ENCODE measurements at regions not wholly inside any gene's neighbourhood (a gene's known extent, or its start where the extent isn't known, plus 50 kb on each side); places are given as distances from the start of the nearest gene placed in this dataset.
"Not testable (repeated sequence)": the region's sequence is repeated elsewhere in the genome, so short reads cannot be mapped to it uniquely, and the experiment has no call there.

GRCh38 chr3:118801899-118802298, 232.7 kb downstream of the IGSF11 start:
- CTCF ChIA-PET: no interaction called here
- Mint-ChIP-seq H3K4me1 (no peaks in the 10 kb centered on the region), H3K4me3 (no peak overlapping the region), H3K27me3 (peaks cover 2 to 4% of the 10 kb centered on the region in 2 donors), H3K27ac (no peak overlapping the region), H3K9me3 (peaks cover 0 to 1% (median 0%) of the 10 kb centered on the region in 5 donors), H3K36me3 (no peaks in the 10 kb centered on the region)
- Histone ChIP-seq H3K36me3 (ENCODE audit: insufficient read depth, low read length) (no peaks in the 10 kb centered on the region), H3K4me3 (ENCODE audit: low read length) (no peak overlapping the region), H3K27me3 (ENCODE audit: insufficient read depth, low read length, poor library complexity, severe bottlenecking) (no peaks in the 10 kb centered on the region), H3K4me1 (ENCODE audit: insufficient read depth, low read length) (no peaks in the 10 kb centered on the region), H3K27ac (ENCODE audit: low read depth, low read length) (no peak overlapping the region), H3K9me3 (ENCODE audit: low read length) (no peaks in the 10 kb centered on the region)
- POLR2A ChIA-PET: no interaction called here
- no peak for DNase-seq

- POLR2A ChIA-PET: no interaction called here
- H3K4me3 ChIP-seq (ENCODE audit: low read length): no peak overlapping the region
- H3K27me3 Mint-ChIP-seq: peaks cover 8% of the 10 kb centered on the region in 2 donors
- DNase-seq: no peak
- CTCF ChIA-PET: no interaction called here
- H3K4me1 Mint-ChIP-seq: no peaks in the 10 kb centered on the region
- peaks cover 0 to 2% (median 0%) of the 10 kb centered on the region in 5 donors for H3K9me3 Mint-ChIP-seq
- H3K27ac Mint-ChIP-seq: no peak overlapping the region
- H3K36me3 ChIP-seq (ENCODE audit: insufficient read depth, low read length): no peaks in the 10 kb centered on the region
- no peaks in the 10 kb centered on the region for H3K4me1 ChIP-seq (ENCODE audit: insufficient read depth, low read length)
- H3K36me3 Mint-ChIP-seq: no peaks in the 10 kb centered on the region
- no peak overlapping the region for H3K27ac ChIP-seq (ENCODE audit: low read depth, low read length)
- H3K27me3 ChIP-seq (ENCODE audit: insufficient read depth, low read length, poor library complexity, severe bottlenecking): no peaks in the 10 kb centered on the region
- H3K9me3 ChIP-seq (ENCODE audit: low read length): no peaks in the 10 kb centered on the region
- no peak overlapping the region for H3K4me3 Mint-ChIP-seq
Observed at GRCh38 chr3:118802325-118803095, 232.1 kb downstream of the IGSF11 start.

GRCh38 chr3:118803096-118803476, 231.6 kb downstream of the IGSF11 start:
- H3K4me3 Mint-ChIP-seq: no peak overlapping the region
- Histone ChIP-seq H3K27ac (ENCODE audit: low read depth, low read length) (no peak overlapping the region), H3K4me3 (ENCODE audit: low read length) (no peak overlapping the region), H3K36me3 (ENCODE audit: insufficient read depth, low read length) (no peaks in the 10 kb centered on the region), H3K27me3 (ENCODE audit: insufficient read depth, low read length, poor library complexity, severe bottlenecking) (no peaks in the 10 kb centered on the region), H3K9me3 (ENCODE audit: low read length) (no peaks in the 10 kb centered on the region), H3K4me1 (ENCODE audit: insufficient read depth, low read length) (no peaks in the 10 kb centered on the region)
- no peak overlapping the region for H3K27ac Mint-ChIP-seq
- ChIA-PET CTCF (no interaction called here), POLR2A (no interaction called here)
- H3K36me3 Mint-ChIP-seq: no peaks in the 10 kb centered on the region
- H3K4me1 Mint-ChIP-seq: no peaks in the 10 kb centered on the region
- DNase-seq: no peak
- peaks cover 0 to 2% (median 0%) of the 10 kb centered on the region in 5 donors for H3K9me3 Mint-ChIP-seq
- H3K27me3 Mint-ChIP-seq: peaks cover 8 to 9% of the 10 kb centered on the region in 2 donors

DNA sequence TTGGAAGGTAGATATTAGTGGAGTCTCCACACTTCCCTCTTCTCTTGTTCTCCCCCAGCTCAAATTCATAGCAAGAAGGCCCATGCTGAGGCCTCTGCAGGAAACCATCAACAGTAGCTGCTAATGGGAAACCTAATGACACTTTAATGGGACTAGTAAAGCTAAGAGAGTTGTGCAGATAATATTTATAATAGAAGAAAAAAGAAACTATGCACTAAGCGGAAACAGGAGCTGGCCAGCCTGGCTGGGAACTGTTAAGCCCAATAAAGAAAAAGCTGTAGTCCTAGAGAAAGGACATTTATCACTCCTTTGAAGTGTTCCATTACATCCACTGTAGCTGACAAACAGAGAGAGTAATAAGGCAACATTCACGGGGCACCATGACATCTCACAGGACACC, 229.6 kb downstream of the IGSF11 start:
- Mint-ChIP-seq H3K27me3 (peaks cover 8 to 13% of the 10 kb centered on the region in 2 donors), H3K4me1 (no peaks in the 10 kb centered on the region), H3K9me3 (peaks cover 0 to 2% (median 0%) of the 10 kb centered on the region in 5 donors), H3K27ac (no peak overlapping the region), H3K4me3 (no peak overlapping the region), H3K36me3 (peaks cover 0 to 2% (median 0%) of the 10 kb centered on the region in 3 donors)
- Histone ChIP-seq H3K27me3 (ENCODE audit: insufficient read depth, low read length, poor library complexity, severe bottlenecking) (no peaks in the 10 kb centered on the region), H3K27ac (ENCODE audit: low read depth, low read length) (no peak overlapping the region), H3K4me3 (ENCODE audit: low read length) (no peak overlapping the region), H3K9me3 (ENCODE audit: low read length) (no peaks in the 10 kb centered on the region), H3K36me3 (ENCODE audit: insufficient read depth, low read length) (no peaks in the 10 kb centered on the region), H3K4me1 (ENCODE audit: insufficient read depth, low read length) (no peaks in the 10 kb centered on the region)
- no peak for DNase-seq
- CTCF ChIA-PET: no interaction called here
- POLR2A ChIA-PET: no interaction called here

- Histone ChIP-seq H3K4me1 (ENCODE audit: insufficient read depth, low read length) (no peaks in the 10 kb centered on the region), H3K27me3 (ENCODE audit: insufficient read depth, low read length, poor library complexity, severe bottlenecking) (no peaks in the 10 kb centered on the region), H3K36me3 (ENCODE audit: insufficient read depth, low read length) (no peaks in the 10 kb centered on the region), H3K4me3 (ENCODE audit: low read length) (no peak overlapping the region), H3K27ac (ENCODE audit: low read depth, low read length) (no peak overlapping the region), H3K9me3 (ENCODE audit: low read length) (no peaks in the 10 kb centered on the region)
- Mint-ChIP-seq H3K27ac (no peak overlapping the region), H3K9me3 (peaks cover 0 to 2% (median 0%) of the 10 kb centered on the region in 5 donors), H3K36me3 (peaks cover 0 to 2% (median 0%) of the 10 kb centered on the region in 3 donors), H3K4me3 (no peak overlapping the region), H3K4me1 (no peaks in the 10 kb centered on the region), H3K27me3 (peaks cover 8 to 13% of the 10 kb centered on the region in 2 donors)
- no peak for DNase-seq
- POLR2A ChIA-PET: no interaction called here
- CTCF ChIA-PET: no interaction called here
Observed at GRCh38 chr3:118806423-118806822, 228.2 kb downstream of the IGSF11 start.

- H3K4me1 Mint-ChIP-seq; H3K4me1 ChIP-seq (ENCODE audit: insufficient read depth, low read length); H3K4me3 ChIP-seq (ENCODE audit: low read length); H3K4me3 Mint-ChIP-seq; H3K36me3 Mint-ChIP-seq; H3K36me3 ChIP-seq (ENCODE audit: insufficient read depth, low read length); POLR2A ChIA-PET; DNase-seq; CTCF ChIA-PET; H3K27ac ChIP-seq (ENCODE audit: low read depth, low read length); H3K27ac Mint-ChIP-seq; H3K9me3 Mint-ChIP-seq; H3K9me3 ChIP-seq (ENCODE audit: low read length); H3K27me3 ChIP-seq (ENCODE audit: insufficient read depth, low read length, poor library complexity, severe bottlenecking): not testable (repeated sequence)
- peaks cover 8 to 13% of the 10 kb centered on the region in 2 donors for H3K27me3 Mint-ChIP-seq
Observed at GRCh38 chr3:118807349-118807748, 227.3 kb downstream of the IGSF11 start.

DNA sequence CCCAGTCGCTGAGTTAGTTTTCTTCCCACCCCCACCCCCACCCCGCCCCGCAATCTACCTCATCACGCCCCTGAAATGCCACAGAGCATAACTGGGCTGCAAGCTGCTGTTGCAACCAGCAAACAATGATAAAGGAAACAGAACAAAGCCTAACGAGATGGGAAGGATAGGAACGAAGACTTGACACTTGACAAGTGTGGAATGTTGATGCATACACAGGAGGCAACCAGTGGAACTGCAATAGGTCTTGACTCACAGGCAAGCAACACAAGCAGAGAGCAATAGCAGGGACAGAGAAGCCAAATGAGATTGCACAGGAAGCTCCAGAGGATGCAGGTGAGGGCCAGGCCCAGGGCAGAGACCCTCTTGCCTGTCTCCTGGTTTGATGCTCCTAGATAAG, 225.9 kb downstream of the IGSF11 start:
- no peak overlapping the region for H3K27ac Mint-ChIP-seq
- no peaks in the 10 kb centered on the region for H3K36me3 ChIP-seq (ENCODE audit: insufficient read depth, low read length)
- H3K27me3 Mint-ChIP-seq: peaks cover 6 to 13% of the 10 kb centered on the region in 2 donors
- DNase-seq: no peak
- H3K4me3 ChIP-seq (ENCODE audit: low read length): no peak overlapping the region
- H3K36me3 Mint-ChIP-seq: peaks cover 0 to 2% (median 0%) of the 10 kb centered on the region in 3 donors
- ChIA-PET CTCF (no interaction called here), POLR2A (no interaction called here)
- H3K4me3 Mint-ChIP-seq: no peak overlapping the region
- H3K9me3 ChIP-seq (ENCODE audit: low read length): no peaks in the 10 kb centered on the region
- H3K9me3 Mint-ChIP-seq: peaks cover 0 to 2% (median 0%) of the 10 kb centered on the region in 5 donors
- no peaks in the 10 kb centered on the region for H3K4me1 ChIP-seq (ENCODE audit: insufficient read depth, low read length)
- H3K27ac ChIP-seq (ENCODE audit: low read depth, low read length): no peak overlapping the region
- no peaks in the 10 kb centered on the region for H3K4me1 Mint-ChIP-seq
- H3K27me3 ChIP-seq (ENCODE audit: insufficient read depth, low read length, poor library complexity, severe bottlenecking): no peaks in the 10 kb centered on the region

- Mint-ChIP-seq H3K4me1 (no peaks in the 10 kb centered on the region), H3K36me3 (peaks cover 0 to 2% (median 0%) of the 10 kb centered on the region in 3 donors), H3K27ac (no peak overlapping the region), H3K9me3 (peaks cover 0 to 2% (median 0%) of the 10 kb centered on the region in 5 donors), H3K27me3 (peaks cover 6 to 13% of the 10 kb centered on the region in 2 donors), H3K4me3 (no peak overlapping the region)
- ChIA-PET CTCF (no interaction called here), POLR2A (no interaction called here)
- Histone ChIP-seq H3K4me3 (ENCODE audit: low read length) (no peak overlapping the region), H3K4me1 (ENCODE audit: insufficient read depth, low read length) (no peaks in the 10 kb centered on the region), H3K9me3 (ENCODE audit: low read length) (no peaks in the 10 kb centered on the region), H3K36me3 (ENCODE audit: insufficient read depth, low read length) (no peaks in the 10 kb centered on the region), H3K27me3 (ENCODE audit: insufficient read depth, low read length, poor library complexity, severe bottlenecking) (no peaks in the 10 kb centered on the region), H3K27ac (ENCODE audit: low read depth, low read length) (no peak overlapping the region)
- DNase-seq: no peak
Observed at GRCh38 chr3:118809696-118810498, 224.7 kb downstream of the IGSF11 start.

All from CD8-positive, alpha-beta memory T cell (primary cell).